GM19193 (cell line): ENCODE measurements at regions not wholly inside any gene's neighbourhood (a gene's known extent, or its start where the extent isn't known, plus 50 kb on each side); places are given as distances from the start of the nearest gene placed in this dataset.

Experiments used
- POLR2A ChIP-seq: IDR thresholded peaks from 4 replicates; pipeline ENCODE4 v1.6.1; 2011; ENCODE audit not compliant: insufficient read depth, insufficient read length; ENCODE audit errors: extremely low read depth

- TF ChIP-seq POLR2A, result no peak
Measured at GRCh38 chr22:48299124-48299523, 1528.5 kb downstream of the BRD1 start.

DNA sequence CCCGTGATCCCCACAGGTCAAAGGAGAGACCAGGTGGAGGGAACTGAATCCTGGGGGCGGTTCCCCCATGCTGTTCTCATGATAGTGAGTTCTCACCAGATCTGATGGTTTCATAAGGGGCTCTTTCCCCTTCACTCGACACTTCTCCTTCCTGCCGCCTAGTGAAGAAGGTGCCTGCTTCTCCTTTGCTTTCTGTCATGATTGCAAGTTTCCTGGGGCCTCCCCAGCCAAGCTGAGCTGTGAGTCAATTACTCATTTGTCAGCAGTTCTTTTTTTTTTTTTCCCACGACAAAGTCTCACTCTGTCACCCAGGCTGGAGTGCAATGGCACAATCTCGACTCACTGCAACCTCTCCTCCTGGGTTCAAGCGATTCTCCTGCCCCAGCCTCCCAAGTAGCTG is 1530.4 kb downstream of the BRD1 start:
- no peak for TF ChIP-seq POLR2A

DNA sequence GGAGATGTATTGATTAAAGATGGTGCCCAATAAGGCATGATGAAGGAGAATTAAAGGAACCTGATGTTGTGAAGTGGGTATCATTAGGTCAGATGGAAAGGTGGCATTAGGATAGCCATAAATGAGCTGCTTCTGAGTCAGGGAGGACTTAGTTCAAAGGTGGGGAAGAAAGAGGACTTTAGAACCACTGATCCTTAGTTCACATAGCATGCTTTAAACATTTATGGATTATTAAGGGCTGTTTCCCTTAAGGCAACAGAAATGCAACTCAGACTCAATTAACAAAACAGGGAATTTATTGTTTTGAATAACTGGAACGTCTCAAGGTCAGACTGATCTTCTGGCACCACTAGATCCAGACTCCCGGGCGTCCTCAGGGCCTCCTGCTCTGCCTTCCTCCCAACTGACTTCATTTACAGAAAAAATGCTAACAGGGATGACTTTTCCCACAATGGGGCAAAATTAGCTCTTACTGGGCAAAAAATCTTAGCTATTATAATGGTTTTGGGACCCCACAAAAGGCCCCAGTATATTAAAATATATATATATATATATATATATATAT is 1526.0 kb downstream of the TBC1D22A start:
- no peak for TF ChIP-seq POLR2A

DNA sequence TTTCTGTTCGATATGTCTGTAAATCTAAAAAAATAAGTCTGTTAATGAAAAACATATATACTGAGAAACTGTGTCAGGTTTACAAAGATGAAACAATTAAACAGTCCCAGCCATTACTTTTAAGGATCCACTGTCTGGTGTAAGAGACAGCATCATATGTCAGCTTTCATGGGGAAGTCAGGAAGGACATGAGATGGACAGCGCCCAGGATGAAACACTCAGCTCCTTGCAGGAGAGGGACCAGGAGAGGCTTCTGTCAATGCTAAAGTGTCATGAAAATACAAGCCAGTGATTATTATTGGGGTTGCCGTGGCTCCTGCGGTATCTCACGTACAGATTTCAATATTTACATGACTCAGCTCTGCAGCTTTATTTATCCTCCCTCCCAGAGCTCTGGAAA is 1524.6 kb downstream of the TBC1D22A start:
- TF ChIP-seq POLR2A, result no peak

DNA sequence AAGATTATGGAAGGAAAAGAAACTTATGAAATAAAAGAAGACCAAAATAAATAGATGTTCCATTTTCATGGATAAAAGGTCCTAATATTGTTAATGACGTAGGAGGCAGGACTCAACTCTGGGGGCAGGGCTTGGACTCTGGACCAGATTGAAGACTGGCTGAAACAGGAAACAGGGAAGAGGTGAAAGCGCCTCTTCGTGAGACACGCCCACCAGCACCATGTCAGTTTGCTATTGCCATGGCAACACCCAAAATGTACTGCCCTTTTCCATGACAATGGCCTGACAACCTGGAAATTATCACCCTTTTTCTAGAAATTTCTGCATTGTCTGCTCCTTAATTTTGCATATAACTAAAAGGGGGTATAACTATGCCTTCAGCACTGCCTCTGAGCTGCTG is 1522.2 kb downstream of the TBC1D22A start:
- no peak for TF ChIP-seq POLR2A

- no peak for TF ChIP-seq POLR2A
Measured at GRCh38 chr22:48282804-48283203, 1520.4 kb downstream of the TBC1D22A start.

DNA sequence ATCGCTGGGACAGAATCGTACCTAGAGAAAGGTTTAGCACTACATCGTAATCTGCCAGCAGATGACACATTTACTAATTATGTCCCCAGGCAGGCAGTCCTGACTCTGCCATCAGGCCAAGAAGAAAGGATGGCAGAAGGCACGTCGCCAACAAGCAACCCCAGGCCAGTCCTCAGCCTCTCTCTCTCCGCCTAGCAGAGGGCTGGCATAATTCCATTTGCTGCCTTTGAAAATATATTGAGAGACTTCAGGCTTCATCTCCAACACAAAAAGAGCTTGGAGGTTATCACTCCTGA is 1517.0 kb downstream of the TBC1D22A start:
- TF ChIP-seq POLR2A, result no peak

DNA sequence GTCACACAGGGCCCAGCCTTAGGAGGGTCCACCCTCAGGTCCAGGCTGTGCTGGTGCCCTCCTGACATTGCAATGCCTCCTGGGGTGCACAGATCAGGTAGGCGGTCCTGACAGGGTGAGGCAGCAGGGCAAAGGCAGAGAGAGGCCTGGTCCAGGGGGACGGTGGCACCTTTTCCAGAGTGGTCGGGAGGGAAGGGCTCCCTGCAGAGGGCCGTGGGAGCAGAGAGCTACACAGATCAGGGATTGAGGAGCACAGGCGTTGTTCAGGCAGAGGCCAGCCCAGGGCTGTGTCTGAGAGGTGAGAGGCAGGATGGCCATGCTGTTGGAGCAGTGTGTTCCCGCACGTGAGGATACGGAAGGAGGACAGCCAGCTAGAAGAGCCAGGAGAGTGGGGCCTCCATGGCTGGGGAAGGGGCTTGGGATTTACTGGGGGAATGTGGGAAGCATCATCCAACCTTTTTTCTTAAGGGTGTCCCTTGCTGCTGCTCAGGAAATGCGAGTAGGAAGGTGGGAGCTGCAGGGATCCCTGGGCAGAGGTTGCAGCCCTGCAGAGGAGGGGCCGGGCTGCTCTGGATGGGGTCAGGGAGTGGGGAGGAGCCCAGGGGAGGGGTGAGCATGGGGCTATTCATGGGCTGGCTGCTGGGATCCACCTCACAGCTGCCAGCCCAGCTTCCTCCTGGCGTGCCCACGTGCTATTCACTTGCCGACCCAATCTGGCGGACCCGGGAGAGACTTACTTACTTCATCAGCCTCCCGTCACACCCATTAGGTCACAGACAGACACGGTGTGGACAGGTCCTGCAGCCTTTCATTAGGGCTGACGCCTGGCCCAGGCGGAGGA is 1516.4 kb downstream of the TBC1D22A start:
- no peak for TF ChIP-seq POLR2A

GRCh38 chr22:48277868-48278581 is 1515.6 kb downstream of the TBC1D22A start:
- no peak for TF ChIP-seq POLR2A

- TF ChIP-seq POLR2A, result no peak
Measured at GRCh38 chr22:48276994-48277867, 1514.8 kb downstream of the TBC1D22A start.

DNA sequence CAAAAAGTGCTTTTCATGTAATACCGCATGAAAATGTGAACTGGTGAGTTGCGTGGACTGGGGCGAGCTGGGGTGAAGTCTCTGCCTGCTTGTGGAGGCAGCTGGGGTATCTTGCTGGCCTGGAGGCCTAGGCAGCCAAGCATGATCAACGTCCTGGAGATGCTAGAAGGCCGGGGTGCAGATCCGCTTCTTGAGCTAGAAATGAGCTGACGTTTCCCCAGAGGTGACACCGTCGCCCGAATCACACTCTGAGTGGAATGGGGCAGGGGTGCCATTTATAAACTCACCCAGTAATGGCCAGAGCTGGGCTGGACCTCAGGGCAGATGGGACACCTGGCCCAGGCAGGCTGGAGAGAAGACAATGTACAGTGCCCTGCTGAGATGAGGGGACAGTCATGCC is 1513.0 kb downstream of the TBC1D22A start:
- TF ChIP-seq POLR2A, result no peak

- no peak for TF ChIP-seq POLR2A
Measured at GRCh38 chr22:48270731-48271130, 1508.3 kb downstream of the TBC1D22A start.

GRCh38 chr22:48268771-48269552 is 1506.5 kb downstream of the TBC1D22A start:
- TF ChIP-seq POLR2A, result no peak

DNA sequence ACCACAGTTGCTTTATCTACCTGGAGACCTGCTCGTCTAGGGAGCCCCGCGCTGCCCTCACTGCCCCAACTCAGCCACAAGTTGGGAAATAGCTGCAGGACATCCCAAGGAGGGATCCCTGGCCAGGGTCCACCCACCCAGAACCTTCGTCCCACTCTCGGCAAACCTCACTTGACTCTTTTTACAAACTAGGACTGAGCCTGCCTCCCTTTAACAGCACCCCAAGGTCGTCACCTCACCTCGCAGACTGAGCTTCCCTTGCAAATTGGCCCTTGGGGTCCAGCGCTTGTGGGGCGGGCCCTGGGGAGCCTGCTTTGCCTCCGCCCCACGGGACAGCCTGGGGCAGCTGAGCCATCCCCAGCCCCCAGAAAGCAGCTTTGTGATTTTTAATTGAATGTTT is 1505.8 kb downstream of the TBC1D22A start:
- no peak for TF ChIP-seq POLR2A

DNA sequence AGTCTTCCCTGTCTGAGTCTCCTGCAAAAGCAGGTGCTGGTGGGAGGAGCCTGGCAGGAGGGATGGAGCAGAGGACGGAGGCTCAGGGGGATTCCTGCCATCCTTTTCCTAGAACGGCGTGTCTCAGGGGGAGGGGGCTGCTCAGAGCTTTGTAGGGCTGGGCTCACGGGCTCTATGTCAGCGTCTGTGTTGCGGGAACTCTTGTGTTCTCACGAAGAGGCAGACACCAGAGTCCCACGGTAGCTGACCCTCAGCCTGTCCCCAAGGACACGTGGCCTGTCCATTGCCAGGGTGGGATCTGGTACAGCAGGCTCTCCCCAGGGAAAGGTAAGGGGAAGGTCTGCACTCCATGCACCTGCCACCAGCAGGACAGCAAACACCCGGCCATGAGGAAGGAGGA is 1505.2 kb downstream of the TBC1D22A start:
- TF ChIP-seq POLR2A, result no peak

GRCh38 chr22:48265000-48265625 is 1502.7 kb downstream of the TBC1D22A start:
- no peak for TF ChIP-seq POLR2A
